MCF 10A (cell line): ENCODE measurements at regions not wholly inside any gene's neighbourhood (a gene's known extent, or its start where the extent isn't known, plus 50 kb on each side); places are given as distances from the start of the nearest gene placed in this dataset.

Experiments
- BruUV-seq: library from RNA; stranded (reverse); fragments of 400-500 nt; replicated peaks from 2 replicates; lab custom pipeline; 2021; lab: Mats Ljungman, UMichigan
- CTCF ChIA-PET: fragments of 300-600 bp; sonication (Branson Sonifier 250); formaldehyde crosslinking; extraction: SDS; loops from one replicate; lab custom pipeline; 2021; ENCODE audit warnings: antibody characterized with exemption, inconsistent platforms; lab: Yijun Ruan, JAX
- POLR2A ChIA-PET: fragments of 300-600, 350-650 bp; sonication (Branson Sonifier 250); formaldehyde crosslinking; extraction: SDS; loops from one replicate; lab custom pipeline; 2020; ENCODE audit warnings: antibody characterized with exemption, inconsistent platforms; lab: Yijun Ruan, JAX
- DNase-seq: peaks from one replicate; pipeline ENCODE4 v3.0.0-alpha.2; 2018; ENCODE audit not compliant: unreplicated experiment
- H3K27ac Mint-ChIP-seq: one replicate; pipeline ENCODE4 v1.8.0; 2022; ENCODE audit warnings: mild to moderate bottlenecking, low read depth, mixed read lengths; ENCODE audit not compliant: unreplicated experiment
- H3K27me3 Mint-ChIP-seq: one replicate; pipeline ENCODE4 v1.8.0; 2022; ENCODE audit warnings: mixed read lengths; ENCODE audit not compliant: insufficient read depth, unreplicated experiment
- H3K36me3 Mint-ChIP-seq: one replicate; pipeline ENCODE4 v1.8.0; 2022; ENCODE audit warnings: mild to moderate bottlenecking, moderate library complexity, mixed read lengths; ENCODE audit not compliant: insufficient read depth, unreplicated experiment
- H3K4me1 Mint-ChIP-seq: one replicate; pipeline ENCODE4 v1.8.0; 2022; ENCODE audit warnings: mixed read lengths; ENCODE audit not compliant: insufficient read depth, unreplicated experiment
- H3K4me3 Mint-ChIP-seq: one replicate; pipeline ENCODE4 v1.8.0; 2022; ENCODE audit warnings: mild to moderate bottlenecking, moderate library complexity, mixed read lengths; ENCODE audit not compliant: unreplicated experiment
- H3K9me3 Mint-ChIP-seq: one replicate; pipeline ENCODE4 v1.8.0; 2022; ENCODE audit warnings: mixed read lengths; ENCODE audit not compliant: unreplicated experiment
- intact Hi-C: fragments of 100-400 bp; cut with micrococcal nuclease; formaldehyde crosslinking; loops from 2 replicates; pipeline ENCODE4 v1.14.1; 2022
- TF ChIP-seq, protein P1 (sequence below): fragments of 200-600 bp; IDR thresholded peaks from one replicate; pipeline ENCODE4 v1.8.0; 2022; ENCODE audit warnings: antibody characterized with exemption, mild to moderate bottlenecking; ENCODE audit not compliant: unreplicated experiment

DNA sequence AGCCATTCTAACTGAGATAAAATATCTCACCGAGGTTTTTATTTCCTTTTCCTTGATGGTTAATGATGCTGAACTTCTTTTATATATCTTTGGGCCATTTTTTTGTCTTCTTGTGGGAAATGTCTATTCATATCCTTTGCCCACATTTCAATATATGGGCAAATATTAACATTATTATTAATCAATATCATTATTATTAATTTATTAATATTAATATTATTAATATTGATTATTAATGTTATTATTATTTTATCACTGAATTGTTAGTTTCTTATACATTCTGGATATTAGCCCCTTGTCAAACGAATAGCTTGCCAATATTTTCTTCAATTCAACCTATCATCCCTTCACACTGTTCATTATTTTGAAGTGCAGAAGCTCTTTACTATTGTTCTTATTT, 2203.6 kb downstream of the PCDH9 start:
- Mint-ChIP-seq H3K4me1 (peaks cover 21% of the 10 kb centered on the region), H3K4me3 (no peak overlapping the region), H3K27me3 (no peaks in the 10 kb centered on the region), H3K27ac (no peak overlapping the region), H3K9me3 (peaks cover 21% of the 10 kb centered on the region), H3K36me3 (no peaks in the 10 kb centered on the region)
- CTCF ChIA-PET: no interaction called here
- POLR2A ChIA-PET: no interaction called here
- BruUV-seq: no TSS peak
- DNase-seq: no peak
- intact Hi-C loops: no loop called here
- TF ChIP-seq, protein P1, sequence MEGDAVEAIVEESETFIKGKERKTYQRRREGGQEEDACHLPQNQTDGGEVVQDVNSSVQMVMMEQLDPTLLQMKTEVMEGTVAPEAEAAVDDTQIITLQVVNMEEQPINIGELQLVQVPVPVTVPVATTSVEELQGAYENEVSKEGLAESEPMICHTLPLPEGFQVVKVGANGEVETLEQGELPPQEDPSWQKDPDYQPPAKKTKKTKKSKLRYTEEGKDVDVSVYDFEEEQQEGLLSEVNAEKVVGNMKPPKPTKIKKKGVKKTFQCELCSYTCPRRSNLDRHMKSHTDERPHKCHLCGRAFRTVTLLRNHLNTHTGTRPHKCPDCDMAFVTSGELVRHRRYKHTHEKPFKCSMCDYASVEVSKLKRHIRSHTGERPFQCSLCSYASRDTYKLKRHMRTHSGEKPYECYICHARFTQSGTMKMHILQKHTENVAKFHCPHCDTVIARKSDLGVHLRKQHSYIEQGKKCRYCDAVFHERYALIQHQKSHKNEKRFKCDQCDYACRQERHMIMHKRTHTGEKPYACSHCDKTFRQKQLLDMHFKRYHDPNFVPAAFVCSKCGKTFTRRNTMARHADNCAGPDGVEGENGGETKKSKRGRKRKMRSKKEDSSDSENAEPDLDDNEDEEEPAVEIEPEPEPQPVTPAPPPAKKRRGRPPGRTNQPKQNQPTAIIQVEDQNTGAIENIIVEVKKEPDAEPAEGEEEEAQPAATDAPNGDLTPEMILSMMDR: no peak

DNA sequence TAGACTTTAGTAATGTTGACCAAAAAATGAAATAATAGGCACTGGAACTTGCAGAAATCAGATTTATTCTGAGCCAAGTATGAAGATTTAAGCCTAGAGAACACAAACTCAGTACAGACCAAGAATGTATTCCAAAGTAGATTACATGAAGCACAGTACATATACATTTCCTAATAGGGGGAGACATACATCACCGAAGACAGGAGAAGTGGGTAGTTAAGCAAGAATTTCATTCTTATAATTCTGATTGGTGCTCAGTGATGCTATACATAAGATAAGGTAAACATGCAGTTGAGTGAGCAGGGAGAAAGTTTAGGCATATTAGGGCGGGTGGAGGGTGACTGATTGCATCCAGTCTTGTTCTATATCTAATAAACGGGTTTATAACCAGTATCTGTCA, 2218.8 kb downstream of the PCDH9 start:
- Mint-ChIP-seq H3K9me3 (no peaks in the 10 kb centered on the region), H3K4me3 (no peak overlapping the region), H3K36me3 (no peaks in the 10 kb centered on the region), H3K27ac (no peak overlapping the region), H3K27me3 (no peaks in the 10 kb centered on the region), H3K4me1 (no peaks in the 10 kb centered on the region)
- POLR2A ChIA-PET: no interaction called here
- TF ChIP-seq, protein P1: no peak
- BruUV-seq: no TSS peak
- DNase-seq: no peak
- intact Hi-C loops: no loop called here
- CTCF ChIA-PET: no interaction called here

DNA sequence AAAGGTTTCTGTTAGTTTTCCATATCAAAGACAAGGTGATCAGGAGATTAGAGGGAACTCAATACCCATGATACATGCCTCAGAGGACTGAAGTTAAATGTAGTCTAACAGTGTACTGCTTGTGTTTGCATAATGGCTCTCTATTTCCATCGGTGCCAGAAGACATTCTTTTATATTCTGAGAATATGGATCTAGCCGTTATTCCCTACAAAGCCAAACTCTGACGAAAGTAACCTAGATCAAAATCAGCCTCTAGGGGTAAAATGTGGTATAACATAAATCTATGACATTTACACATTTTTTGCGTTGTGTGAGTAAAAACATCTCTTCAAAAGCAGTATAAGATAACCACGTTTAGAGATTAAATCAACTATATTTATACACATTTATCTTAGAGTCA, 2232.7 kb downstream of the PCDH9 start:
- intact Hi-C loops: no loop called here
- no peak overlapping the region for H3K4me3 Mint-ChIP-seq
- H3K27me3 Mint-ChIP-seq: no peaks in the 10 kb centered on the region
- peaks cover 6% of the 10 kb centered on the region for H3K9me3 Mint-ChIP-seq
- TF ChIP-seq, protein P1: no peak
- ChIA-PET POLR2A (no interaction called here), CTCF (no interaction called here)
- no peak for DNase-seq
- no peaks in the 10 kb centered on the region for H3K4me1 Mint-ChIP-seq
- no peaks in the 10 kb centered on the region for H3K36me3 Mint-ChIP-seq
- no TSS peak for BruUV-seq
- no peak overlapping the region for H3K27ac Mint-ChIP-seq

DNA sequence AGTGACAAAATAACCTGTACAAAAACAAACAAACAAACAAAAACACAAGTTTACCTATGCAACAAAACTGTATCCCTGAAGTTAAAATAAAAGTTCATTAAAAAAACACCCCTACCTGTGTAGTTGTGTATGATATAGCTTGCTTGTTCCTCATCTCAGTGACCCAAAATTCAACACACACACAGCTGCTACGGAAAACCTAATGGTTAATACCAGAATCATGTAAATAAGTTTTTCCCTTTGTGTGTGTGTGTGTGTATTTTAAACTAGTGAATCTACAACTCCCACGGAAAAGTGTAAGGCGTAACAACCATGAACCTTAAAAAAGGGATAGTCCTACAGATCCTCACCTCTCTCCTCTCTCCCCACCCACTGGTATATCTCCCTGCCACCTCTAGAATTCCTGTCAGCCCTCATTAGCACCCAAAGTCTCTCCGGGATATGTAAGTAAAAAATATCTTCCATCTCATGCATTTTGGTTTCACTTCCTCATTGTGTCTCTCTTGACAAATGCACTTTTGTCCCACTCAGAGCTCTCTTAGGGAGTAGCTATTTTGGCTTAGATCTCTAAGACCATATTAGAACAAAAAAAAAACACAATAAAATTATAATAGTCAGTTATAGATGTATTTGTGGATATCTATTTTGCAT, 2236.5 kb downstream of the PCDH9 start:
- H3K4me1 Mint-ChIP-seq: no peaks in the 10 kb centered on the region
- no TSS peak for BruUV-seq
- H3K27me3 Mint-ChIP-seq: no peaks in the 10 kb centered on the region
- ChIA-PET POLR2A (interaction anchor here (0.7 kb wide), 1 partner anchor 17 kb away, joined by 3 read pairs; no protein-coding TSS in a partner anchor), CTCF (interaction anchor here (0.6 kb wide), 1 partner anchor 9 kb away, joined by 5 read pairs; no protein-coding TSS in a partner anchor)
- H3K27ac Mint-ChIP-seq: no peak overlapping the region
- TF ChIP-seq, protein P1: no peak
- peaks cover 6% of the 10 kb centered on the region for H3K9me3 Mint-ChIP-seq
- no peak for DNase-seq
- intact Hi-C loops: no loop called here
- no peak overlapping the region for H3K4me3 Mint-ChIP-seq
- no peaks in the 10 kb centered on the region for H3K36me3 Mint-ChIP-seq
